Stimulated activated CD4-positive, alpha-beta T cell treated with anti-CD3 and anti-CD28 coated beads, Interleukin-15, amount 100 ng/mL, for 1 hour (primary cell): ENCODE measurements at regions not wholly inside any gene's neighbourhood (a gene's known extent, or its start where the extent isn't known, plus 50 kb on each side); places are given as distances from the start of the nearest gene placed in this dataset.

Experiments used
- DNase-seq, 2 donors: peaks; one replicate each; pipeline ENCODE4 v3.0.0-alpha.2; 2020; ENCODE audit warnings: low read depth in 1 of 2, low spot score in 1 of 2

DNA sequence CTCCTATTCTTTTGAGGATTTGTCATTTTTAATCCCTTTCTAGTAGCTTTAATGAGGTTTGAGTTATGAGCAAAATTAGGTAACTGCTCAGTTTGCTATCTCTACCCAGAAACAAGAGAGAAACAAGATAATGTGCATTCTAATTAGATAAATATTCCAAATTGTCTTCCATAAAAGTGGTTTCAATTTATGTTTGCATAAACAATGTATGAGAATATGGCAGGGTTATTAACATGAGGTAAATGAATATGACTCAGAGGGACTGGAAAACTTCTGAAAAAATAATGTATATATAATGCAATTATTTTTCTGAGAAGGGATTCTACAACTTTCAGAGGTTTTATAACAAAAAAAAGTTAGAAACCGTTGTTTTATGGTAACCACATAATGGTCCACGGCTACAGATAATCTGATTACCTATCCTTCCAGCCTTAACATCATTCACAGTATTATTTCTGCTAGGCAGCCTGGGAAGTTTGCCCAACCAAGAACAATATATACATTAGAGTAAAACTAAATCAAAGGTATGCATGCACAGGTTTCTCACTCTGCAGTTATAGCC, 101.2 kb downstream of the CRPPA start:
- no peak for DNase-seq

DNA sequence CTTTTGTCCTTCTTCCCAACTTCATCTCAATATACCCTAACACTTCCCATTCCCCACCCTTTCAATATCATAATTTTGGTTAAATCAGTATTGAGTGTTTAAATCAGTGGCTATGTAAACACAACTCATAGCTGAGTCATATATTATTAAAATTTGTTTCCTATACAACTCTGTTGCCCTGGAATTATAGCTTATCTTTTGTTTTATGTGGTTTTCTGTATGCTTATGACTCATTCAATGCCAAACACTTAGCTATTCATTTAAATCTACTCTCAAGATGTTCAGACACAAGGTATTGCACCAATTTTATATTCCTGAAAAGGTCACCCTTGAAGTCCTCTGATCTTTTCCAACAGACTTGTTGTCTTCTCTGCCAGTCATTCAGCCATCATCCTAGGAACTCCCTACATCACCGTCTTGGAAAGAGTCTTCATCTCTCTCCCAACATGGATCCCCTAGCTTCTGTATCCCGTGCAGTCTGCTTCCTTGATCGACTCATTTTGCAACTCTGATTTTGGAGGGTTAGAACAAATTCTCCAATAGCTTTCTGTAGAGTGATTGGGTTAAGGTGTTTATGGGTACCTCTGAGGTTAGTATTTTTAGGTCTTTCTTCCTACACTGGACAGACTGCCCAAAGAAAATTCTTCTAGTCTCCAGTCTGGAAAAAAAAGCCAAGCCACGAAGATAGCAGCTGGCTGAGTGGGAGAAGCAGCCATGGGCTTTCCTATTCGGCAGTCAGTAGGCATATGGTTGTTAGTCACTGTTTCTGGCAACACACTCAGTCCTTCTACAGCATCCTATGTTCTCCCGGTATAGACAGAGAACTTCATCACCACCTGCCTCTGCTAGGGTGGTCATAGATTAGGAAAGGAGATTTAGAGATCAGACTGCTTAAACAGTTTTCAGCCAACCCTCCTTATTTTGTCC, 102.1 kb downstream of the CRPPA start:
- no peak for DNase-seq

DNA sequence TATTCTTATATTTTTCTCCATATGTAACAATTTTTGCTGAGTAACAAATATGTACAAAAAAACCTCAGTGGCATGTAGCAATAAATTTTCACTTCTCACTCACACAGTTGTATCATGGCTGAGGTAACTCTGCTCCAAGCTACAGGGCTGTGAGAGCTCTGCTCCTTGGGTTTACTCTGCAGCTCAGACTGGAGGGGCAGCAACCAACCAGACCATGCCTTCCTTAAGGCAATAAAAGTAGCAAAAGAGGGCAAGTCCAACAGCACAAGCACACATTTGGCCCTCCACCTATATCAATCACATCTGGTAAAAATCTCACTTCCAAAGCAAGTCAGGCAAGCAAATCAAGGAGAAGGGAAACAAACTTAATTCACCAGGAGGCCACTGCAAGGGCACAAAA, 102.9 kb downstream of the CRPPA start:
- no peak for DNase-seq

GRCh38 chr7:16317406-16317805, 103.9 kb downstream of the CRPPA start:
- no peak for DNase-seq

DNA sequence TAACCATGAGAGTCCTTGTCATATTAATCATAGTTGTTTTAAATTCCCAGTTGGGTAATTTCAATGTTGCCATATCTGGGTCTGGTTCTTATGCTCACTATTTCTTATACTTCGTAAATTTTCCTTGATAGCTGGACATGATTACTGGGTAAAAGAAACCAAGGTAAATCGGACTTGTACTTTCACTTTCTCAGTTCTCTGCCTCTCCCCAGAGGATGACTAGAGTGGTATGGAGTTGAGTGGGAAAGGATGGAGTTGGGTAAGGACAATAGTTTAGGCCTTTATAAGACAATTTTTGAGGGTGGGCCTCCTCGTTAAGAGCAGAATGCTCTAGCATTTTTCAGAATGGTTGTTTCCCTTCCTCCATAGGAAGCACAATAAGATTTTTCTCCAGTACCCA, 106.1 kb downstream of the CRPPA start:
- DNase-seq = no peak

DNA sequence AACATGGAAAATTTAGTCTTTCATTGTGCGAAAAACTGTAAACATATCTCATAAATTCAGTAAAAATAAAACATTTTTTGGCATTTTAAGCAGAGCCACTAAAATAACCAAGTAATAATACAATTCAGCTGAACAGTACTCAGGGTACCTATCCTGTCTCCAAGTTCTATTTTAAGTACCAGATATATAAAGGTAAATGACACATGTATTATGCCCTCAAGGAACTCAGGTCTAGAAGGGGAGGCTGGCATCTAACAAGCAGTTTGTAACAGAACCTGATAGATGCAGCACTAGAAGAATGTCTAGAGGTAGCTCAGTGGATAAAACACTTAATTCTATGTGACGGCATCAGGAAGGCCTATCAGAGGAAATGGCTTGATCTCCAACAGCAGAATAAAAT, 112.2 kb downstream of the CRPPA start:
- no peak for DNase-seq

- no peak for DNase-seq
Observed at GRCh38 chr7:16301291-16301690, 120.0 kb downstream of the CRPPA start.

- no peak for DNase-seq
Observed at GRCh38 chr7:16300361-16300895, 120.9 kb downstream of the CRPPA start.

- no peak for DNase-seq
Observed at GRCh38 chr7:16299853-16300252, 121.5 kb downstream of the CRPPA start.

DNA sequence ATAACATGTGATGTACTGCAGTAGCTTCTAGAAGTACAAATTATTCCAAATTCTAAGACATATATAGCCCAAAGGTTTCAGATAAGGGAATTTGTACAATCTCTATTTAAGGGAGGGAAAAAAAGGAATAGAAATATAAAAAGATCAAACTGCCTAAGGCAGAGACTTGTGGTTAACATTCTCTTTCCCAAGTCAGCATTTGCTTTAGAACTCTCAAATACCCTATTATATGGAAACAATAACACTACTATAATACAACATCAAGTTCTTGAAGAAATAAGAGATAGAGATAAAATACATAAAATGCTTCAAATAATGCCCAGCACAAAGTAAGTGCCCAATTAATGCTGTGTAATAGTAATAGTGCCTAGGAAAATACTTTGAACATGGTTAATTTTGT, 123.1 kb downstream of the CRPPA start:
- DNase-seq = no peak

DNA sequence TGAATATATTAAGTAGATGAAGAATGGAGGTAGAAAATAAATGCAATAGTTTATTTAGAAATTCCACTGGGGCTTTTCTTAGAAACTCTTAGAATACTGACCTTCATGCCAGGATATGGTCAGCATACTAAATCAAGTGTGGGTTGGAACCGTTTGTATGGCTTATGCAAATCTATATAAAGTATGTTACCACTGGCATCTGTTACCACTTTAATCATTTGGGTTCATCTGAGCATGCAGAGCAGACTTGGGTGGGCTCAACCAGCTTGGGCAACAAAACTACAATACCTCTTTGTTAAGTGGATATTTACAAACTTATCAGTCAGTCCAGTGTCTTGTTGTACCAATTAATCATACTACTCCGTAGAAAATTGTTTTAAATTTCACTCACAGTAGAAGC, 125.8 kb downstream of the CRPPA start:
- DNase-seq = no peak

DNA sequence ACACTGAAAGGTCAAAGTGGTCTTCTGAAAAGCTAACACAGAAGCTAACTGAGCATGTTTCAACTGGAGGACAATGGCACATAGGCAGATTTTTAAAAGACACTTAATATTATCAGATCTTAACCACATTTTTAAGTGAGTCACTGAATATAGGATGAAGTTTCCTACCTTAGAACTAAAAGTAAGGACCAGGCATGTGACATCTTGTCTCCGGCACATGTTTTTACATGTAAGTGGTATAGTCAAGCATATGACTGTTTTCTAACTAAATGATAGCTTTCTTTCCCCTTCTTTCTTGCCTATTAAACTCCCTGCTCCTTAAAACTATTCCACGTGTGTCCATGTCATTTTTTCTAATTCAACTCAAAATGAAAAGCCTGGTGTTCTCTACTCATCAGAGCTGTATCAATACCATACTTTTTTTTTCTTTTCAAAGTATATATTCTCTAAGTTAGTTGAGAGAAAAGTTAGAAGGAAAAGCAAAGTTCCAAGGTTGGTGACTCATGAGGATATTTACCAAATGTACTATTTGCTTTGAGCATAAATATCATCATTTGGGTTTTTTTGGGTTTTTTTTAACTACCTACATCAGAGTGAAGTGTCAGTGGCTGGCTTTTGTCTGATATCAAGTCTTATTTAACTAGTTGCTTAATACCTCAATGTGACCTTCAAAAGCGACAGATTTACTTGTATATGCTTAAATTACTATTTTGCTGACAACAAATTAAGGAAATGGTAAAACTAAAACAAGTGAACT, 127.5 kb downstream of the CRPPA start:
- DNase-seq = no peak

GRCh38 chr7:16284581-16284980, 136.8 kb downstream of the CRPPA start:
- no peak for DNase-seq

GRCh38 chr7:16278167-16278787, 143.1 kb downstream of the CRPPA start:
- no peak for DNase-seq

GRCh38 chr7:16271990-16272665, 149.2 kb downstream of the CRPPA start:
- DNase-seq = no peak

DNA sequence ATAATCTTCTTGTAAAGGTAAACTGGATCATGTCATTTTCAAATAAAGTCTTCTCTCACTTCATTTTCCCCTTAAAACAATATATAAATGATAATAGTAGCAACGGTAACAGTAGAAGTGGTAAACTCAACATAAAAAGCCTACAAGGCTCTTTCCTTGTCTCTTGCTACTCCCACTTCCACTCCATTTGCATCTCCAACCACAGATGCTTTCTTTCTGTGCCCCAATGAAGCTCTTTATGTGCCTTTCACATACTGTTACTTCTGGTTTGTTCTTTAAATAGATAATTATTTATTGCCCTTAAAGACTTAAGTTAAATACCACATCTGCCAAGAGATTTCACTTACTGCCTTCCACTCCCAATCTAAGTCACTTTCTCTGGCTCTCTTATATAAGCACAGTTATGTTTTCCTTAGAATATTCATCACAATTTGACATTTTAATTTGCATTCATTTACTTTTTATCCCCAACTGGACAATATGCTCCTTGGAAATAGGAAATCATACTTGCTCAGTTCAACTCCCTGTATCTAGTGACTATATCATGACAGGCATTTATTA, 149.9 kb downstream of the CRPPA start:
- DNase-seq = no peak

DNA sequence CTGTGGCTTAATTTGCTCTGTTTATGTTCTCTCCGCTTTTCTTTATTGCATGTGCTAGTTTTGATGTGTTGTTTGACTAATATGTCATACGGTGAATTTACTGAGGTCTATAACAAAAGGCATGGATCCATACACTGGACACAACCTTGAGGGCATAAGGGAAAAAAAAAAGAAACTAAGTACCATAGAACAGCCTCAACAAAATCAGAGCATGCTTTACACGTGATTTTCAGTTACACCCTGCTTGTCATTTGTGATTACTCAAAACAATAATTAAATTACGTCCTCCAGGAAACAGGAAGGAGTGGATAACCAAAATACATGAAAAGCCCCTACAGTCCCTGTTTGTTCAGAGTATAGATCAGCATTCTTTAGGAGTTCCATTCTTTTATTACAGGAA, 150.5 kb downstream of the CRPPA start:
- no peak for DNase-seq

DNA sequence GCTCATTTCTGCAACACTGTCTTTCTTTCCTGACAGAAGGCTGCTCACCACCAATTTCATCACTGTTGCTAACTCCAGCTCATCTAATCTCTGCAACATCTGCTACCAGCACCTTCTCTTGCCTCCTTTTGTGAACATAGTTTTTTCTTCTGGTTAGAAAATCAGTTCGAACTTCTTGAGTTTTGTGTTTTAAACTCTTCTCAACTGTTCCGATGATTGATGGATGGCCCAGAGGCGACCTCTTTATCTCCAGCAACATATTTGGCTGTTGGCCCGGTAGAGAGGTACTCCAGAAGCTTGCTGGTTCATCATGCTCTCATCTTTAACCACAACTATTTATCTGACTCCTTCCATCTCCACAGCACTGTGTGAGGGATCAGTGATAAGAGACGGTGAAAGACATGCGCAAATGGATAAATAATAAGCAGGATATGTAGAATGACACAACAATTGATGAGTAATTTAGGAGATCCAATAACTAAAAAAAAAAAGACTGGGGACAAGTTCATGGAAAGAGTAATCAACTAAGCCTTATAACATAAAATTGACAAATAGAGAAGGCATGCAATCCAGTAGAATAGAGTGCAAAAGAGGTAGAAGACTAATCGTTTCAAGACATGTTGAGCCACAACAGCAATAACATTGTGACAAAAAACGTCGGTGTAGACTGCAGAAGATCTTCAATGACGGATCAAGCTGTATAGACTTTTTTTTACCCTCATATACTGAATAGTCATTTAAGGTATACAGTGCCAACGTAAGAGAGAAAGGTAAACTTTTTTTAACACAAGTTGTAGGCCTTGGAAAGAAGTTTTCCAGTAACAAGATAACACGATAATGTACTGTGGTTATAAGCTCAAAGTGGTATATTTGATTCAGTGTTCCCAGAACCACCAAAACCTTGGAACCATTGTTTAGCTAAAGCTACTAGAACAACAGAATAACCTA, 152.2 kb downstream of the CRPPA start:
- no peak for DNase-seq
